Activated T-cell treated with anti-CD3 and anti-CD28 coated beads, Interleukin-2, amount 50 U/mL, for 72 hours (primary cell): ENCODE measurements at regions not wholly inside any gene's neighbourhood (a gene's known extent, or its start where the extent isn't known, plus 50 kb on each side); places are given as distances from the start of the nearest gene placed in this dataset.

ENCODE experiments used
- ATAC-seq, 2 donors: fragments of 150-1000 bp; cut with Tn5 transposase; replicated peaks in 1 of 2; 2 replicates each; pipeline ENCODE4 v1.10.0; 2021; ENCODE audit warnings: moderate library complexity in 2 of 2, mild to moderate bottlenecking in 1 of 2
- DNase-seq, 2 donors: peaks; one replicate each; pipeline ENCODE4 v3.0.0; 2021 to 2022; ENCODE audit warnings: mixed read lengths in 1 of 2
- H3K27ac Mint-ChIP-seq: one replicate; pipeline ENCODE4 v1.8.0; 2022; ENCODE audit warnings: mild to moderate bottlenecking, moderate library complexity, mixed read lengths
- H3K27me3 Mint-ChIP-seq: one replicate; pipeline ENCODE4 v1.8.0; 2022; ENCODE audit warnings: low read depth, mixed read lengths
- H3K36me3 Mint-ChIP-seq, 2 donors: one replicate each; pipeline ENCODE4 v1.8.0; 2022; ENCODE audit warnings: mixed read lengths in 2 of 2, mild to moderate bottlenecking in 1 of 2; ENCODE audit not compliant: insufficient read depth in 2 of 2
- H3K4me1 Mint-ChIP-seq: one replicate; pipeline ENCODE4 v1.8.0; 2022; ENCODE audit warnings: low read depth, mixed read lengths
- H3K4me3 Mint-ChIP-seq, 2 donors: one replicate each; pipeline ENCODE4 v1.8.0; 2022; ENCODE audit warnings: mild to moderate bottlenecking in 2 of 2, mixed read lengths in 2 of 2, moderate library complexity in 2 of 2
- H3K9me3 Mint-ChIP-seq, 2 donors: one replicate each; pipeline ENCODE4 v1.8.0; 2022; ENCODE audit warnings: mixed read lengths in 2 of 2

DNA sequence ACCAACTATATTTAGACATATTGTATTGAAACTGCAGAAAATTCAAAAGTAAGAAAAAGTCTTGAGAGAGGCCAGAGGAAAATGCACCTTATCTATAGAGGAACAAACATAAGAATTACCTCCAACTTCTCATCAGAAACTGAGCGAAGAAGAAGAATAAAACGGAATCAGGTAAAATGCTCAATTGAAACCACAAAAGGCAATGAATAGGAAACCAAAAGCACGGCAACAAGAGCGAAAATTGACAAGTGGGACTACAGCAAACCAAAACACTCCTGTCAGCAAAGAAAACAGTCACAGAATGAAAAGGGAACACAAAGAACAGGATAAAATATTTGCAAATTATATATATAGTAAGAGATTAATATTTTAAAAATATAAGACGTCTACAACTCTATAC, 61.9 kb upstream of the PARP11 start:
- ATAC-seq (no peak), DNase-seq (no peak)
- H3K27me3 Mint-ChIP-seq, result no peaks in the 10 kb centered on the region
- H3K27ac Mint-ChIP-seq, result peak overlapping the region; percentile 92
- no peaks in the 10 kb centered on the region for H3K36me3 Mint-ChIP-seq
- H3K9me3 Mint-ChIP-seq, result no peaks in the 10 kb centered on the region
- H3K4me1 Mint-ChIP-seq, result peaks cover 43% of the 10 kb centered on the region
- H3K4me3 Mint-ChIP-seq, result peak overlapping the region; percentile 57 to 85

DNA sequence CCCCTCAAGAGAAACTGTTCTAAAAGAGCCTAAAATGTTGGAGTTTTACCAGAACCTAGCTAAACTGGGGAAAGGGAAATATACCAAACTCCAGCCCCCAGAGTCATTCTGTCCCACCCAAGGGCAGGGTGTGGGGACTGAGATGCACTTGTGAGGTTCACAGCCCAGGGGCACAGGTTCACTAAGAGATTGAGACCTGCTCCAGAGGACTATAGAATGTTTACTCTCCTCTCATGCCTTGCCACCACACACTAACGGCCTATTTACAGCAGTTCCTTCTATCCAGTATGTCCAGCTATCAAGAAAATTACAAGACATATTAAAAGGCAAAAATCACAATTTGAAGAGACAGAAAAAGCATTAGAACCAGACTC, 60.6 kb upstream of the PARP11 start:
- H3K27ac Mint-ChIP-seq, result peak overlapping the region; percentile 88
- DNase-seq, result no peak
- no peaks in the 10 kb centered on the region for H3K9me3 Mint-ChIP-seq
- peaks cover 48% of the 10 kb centered on the region for H3K4me1 Mint-ChIP-seq
- H3K4me3 Mint-ChIP-seq, result peak overlapping the region; percentile 57 to 80
- no peaks in the 10 kb centered on the region for H3K36me3 Mint-ChIP-seq
- peak; percentile 43 to 56 for ATAC-seq
- no peaks in the 10 kb centered on the region for H3K27me3 Mint-ChIP-seq

DNA sequence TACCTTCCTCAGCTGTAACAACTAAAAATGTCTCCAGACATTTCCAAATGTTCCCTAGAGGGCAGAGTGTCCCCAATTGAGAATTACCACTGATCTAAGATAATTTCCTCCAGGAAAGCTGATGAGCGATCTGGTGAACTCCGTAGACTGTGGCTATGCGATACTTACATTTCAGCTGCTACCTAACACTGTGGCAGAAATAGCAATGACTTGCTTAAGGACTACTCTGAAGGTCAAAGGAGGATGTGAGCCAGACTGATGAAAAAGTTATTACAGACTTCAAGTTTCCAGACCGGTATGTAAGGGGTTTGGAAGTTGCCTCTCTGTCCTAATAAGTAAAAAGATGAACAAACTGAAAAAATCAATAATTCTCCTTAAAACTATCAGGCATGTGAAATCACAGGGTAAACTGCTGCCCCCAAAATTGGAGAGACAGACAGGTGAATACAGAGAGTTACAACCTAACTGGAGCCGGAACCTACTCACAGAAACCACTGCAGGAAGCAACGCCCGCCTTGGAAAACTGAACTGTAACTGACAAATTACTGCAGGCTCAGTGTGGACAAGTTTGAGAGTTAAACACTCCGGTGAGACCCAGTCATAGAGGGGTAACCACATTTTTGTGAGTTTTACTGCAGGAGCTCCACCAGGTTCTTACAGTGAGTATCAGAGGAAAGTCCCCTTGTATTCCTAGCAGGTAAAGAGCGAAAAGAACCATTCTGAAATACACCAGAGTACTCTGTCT, 60.0 kb upstream of the PARP11 start:
- Mint-ChIP-seq H3K36me3 (no peaks in the 10 kb centered on the region), H3K4me1 (peaks cover 53% of the 10 kb centered on the region), H3K27ac (peak overlapping the region; percentile 88), H3K4me3 (peak overlapping the region; percentile 57 to 80), H3K9me3 (no peaks in the 10 kb centered on the region), H3K27me3 (no peaks in the 10 kb centered on the region)
- DNase-seq, result peak in 1 of 2 donors; percentile 12
- ATAC-seq, result peak; percentile 77 to 89

DNA sequence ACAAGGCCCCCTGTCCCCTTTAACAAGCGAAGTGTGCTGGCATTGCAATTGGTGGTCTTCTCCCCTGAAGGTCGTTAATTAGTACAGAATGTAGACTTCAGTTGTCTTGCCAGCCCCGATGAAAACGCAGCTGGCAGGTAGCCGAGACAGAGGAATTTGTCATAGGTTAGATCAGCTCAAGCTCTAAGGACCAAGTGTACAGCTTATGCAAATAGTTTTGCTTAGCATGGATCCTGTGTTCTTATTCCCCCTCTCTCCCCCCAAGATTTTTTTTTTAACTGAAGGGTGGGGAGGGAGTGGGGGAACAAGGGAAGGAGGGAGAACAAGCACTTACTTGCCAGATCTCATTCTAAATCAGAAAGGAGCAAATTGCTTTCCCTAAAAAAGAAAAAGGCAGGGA, 58.6 kb upstream of the PARP11 start:
- no peak for ATAC-seq
- Mint-ChIP-seq H3K36me3 (no peaks in the 10 kb centered on the region), H3K4me1 (peaks cover 53% of the 10 kb centered on the region), H3K27me3 (no peaks in the 10 kb centered on the region), H3K27ac (no peak overlapping the region), H3K4me3 (no peak overlapping the region), H3K9me3 (no peaks in the 10 kb centered on the region)
- DNase-seq, result no peak

DNA sequence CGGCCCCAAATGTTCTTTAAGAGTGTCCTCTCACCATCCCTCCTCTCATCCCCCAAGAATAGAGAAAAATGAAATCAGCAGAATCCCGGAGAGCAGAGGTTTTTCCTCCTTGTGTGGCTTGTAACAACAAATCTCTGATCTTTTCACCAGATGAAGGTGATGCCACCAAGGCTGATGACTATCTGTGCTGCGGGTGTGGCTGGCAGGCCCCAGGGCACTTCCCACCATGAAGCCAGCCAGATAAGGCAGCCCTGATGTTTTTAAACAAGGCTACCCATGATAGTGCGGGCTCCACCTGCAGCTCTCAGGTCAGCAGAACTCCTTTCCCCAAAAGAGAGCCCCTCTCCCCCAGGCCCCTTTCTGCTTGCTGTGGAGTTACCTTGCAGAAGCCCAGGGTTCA, 58.0 kb upstream of the PARP11 start:
- no peaks in the 10 kb centered on the region for H3K9me3 Mint-ChIP-seq
- H3K4me1 Mint-ChIP-seq, result peaks cover 53% of the 10 kb centered on the region
- ATAC-seq, result peak; percentile 52 to 58
- H3K27me3 Mint-ChIP-seq, result no peaks in the 10 kb centered on the region
- no peaks in the 10 kb centered on the region for H3K36me3 Mint-ChIP-seq
- no peak overlapping the region for H3K27ac Mint-ChIP-seq
- no peak for DNase-seq
- H3K4me3 Mint-ChIP-seq, result no peak overlapping the region

DNA sequence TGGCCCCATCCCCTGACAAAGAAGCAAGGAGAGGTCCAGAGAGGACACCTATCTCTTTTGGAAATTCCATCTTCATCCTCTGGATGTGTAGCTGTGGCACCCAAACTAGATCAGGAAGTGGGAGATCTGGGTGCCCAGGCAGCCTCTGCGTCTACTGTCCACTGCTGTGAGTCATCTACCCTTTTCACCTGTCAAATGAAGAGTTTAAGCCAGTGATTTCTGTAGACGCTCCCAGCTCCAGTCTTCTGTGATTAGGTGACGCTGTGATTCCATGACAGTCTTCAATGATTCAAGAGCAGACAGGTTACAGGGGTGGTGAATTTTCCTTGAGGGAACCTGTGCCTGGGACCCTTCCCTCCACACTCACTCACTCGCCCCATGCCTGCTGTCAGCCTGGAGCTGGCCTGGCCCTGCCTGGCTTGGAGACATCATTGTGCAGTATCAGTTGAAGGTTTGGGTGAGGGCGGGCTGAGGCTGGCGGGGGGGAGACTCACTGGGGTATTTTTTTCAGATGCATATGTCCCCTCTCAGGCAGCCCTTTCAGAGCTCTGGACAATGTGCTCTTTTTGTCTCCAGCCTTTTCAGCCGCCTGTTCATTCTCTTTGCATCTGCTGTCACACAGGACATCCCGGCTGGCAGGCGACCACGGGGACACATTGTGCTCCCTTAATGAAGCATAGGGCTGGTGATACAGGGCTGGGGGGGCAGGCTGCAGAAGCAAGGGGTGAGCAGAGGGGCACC, 56.8 kb upstream of the PARP11 start:
- Mint-ChIP-seq H3K27ac (no peak overlapping the region), H3K4me1 (peaks cover 47% of the 10 kb centered on the region), H3K36me3 (no peaks in the 10 kb centered on the region), H3K4me3 (no peak overlapping the region), H3K27me3 (no peaks in the 10 kb centered on the region), H3K9me3 (no peaks in the 10 kb centered on the region)
- ATAC-seq (no peak), DNase-seq (no peak)

DNA sequence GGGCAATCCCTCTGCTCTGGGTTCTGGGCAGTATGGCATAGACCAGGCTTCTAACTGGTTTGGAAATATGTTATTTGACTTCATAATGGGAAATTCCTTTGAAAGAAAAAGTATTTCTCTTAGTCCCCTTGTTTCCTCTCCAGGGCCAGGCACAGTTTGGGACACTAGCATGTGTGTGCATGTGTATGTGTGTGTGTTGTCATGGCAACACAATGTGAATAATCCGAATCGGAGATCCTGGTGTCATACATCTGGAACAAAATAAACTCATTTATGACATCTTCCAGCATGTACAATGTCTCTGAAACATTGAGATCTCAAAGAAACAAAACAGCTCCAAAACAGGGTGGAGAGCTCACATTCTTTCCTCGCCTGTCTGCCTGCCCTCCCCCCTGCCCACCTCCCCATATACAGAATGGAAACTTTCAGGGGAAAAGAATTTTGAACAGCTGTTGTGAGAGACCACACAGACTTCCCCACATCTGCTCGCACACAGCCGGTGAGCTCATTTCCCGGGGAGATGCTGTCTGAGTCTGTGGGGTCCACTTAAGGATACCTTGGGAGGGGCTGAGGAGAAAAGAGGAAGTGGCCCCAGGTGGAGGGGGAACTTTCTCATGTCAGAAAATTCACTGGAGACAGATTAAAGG, 55.5 kb upstream of the PARP11 start:
- DNase-seq (no peak), ATAC-seq (no peak)
- no peak overlapping the region for H3K27ac Mint-ChIP-seq
- H3K36me3 Mint-ChIP-seq, result no peaks in the 10 kb centered on the region
- no peak overlapping the region for H3K4me3 Mint-ChIP-seq
- H3K9me3 Mint-ChIP-seq, result no peaks in the 10 kb centered on the region
- peaks cover 38% of the 10 kb centered on the region for H3K4me1 Mint-ChIP-seq
- H3K27me3 Mint-ChIP-seq, result no peaks in the 10 kb centered on the region

DNA sequence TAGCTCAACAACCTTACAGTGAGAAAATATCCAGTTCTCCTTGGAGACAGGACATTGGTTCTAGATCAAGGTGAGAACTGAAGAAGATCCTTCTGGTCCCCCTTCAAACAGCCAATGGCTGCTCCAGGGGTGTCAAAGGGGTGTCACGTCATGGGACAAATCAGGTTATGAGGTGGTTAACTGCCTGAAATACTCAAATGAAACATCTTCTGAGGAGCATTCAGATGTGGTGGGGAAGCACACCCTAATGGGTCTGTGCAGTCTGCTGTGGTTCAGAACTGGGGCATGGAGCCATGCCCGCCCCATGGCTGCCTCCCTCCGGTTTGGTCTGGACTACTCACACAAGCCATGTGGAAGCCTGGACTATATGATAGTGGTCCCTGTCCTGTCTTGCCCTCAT, 52.4 kb upstream of the PARP11 start:
- DNase-seq (no peak), ATAC-seq (no peak)
- Mint-ChIP-seq H3K9me3 (no peaks in the 10 kb centered on the region), H3K4me3 (no peak overlapping the region), H3K27ac (no peak overlapping the region), H3K36me3 (no peaks in the 10 kb centered on the region), H3K27me3 (no peaks in the 10 kb centered on the region), H3K4me1 (peaks cover 24% of the 10 kb centered on the region)

DNA sequence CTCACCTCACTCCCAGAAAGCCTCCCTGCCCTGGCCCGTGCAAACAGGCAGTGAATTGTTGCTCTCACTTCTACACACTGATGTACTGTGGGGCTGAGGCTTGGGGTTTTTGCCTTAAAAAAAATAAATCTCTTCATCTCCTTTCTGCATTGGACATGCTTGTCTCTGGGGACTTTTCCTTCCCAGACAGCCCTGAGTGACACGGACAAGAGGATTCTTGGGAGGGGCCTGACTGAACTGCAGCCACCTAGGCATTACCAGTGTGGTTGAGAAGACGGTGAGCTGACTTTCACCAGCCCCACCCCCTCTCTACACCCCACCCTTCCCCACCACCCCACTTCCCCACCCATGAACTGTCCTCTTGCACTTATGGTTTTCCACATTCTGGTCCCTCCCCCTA, 51.6 kb upstream of the PARP11 start:
- H3K4me1 Mint-ChIP-seq, result peaks cover 22% of the 10 kb centered on the region

DNA sequence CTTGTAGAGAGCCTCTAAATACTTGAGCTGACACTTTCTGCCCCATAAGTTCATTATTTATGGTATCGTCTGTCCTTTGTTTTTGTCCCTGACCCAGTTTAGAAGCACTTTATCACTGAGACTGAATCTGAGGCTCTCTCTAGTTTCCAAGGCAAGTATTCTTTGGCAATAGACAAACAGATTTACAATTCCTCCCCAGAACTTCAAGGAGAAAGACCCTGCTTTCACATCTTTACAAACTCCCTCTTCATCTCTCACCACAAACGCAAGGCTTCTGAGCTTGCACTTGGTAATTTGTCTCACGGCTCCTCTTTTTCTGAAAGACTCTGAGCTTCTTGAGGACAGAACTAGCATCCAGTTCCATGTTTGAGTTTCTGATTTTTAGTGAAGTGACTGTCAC, 49.8 kb upstream of the PARP11 start:
- Mint-ChIP-seq H3K9me3 (no peaks in the 10 kb centered on the region), H3K27ac (no peak overlapping the region), H3K4me1 (peaks cover 12% of the 10 kb centered on the region), H3K27me3 (no peaks in the 10 kb centered on the region), H3K36me3 (no peaks in the 10 kb centered on the region), H3K4me3 (no peak overlapping the region)
- DNase-seq, result no peak
- no peak for ATAC-seq

More for the DNA sequence above, 51.6 kb upstream of the PARP11 start:
- H3K27me3 Mint-ChIP-seq, result no peaks in the 10 kb centered on the region
- no peaks in the 10 kb centered on the region for H3K9me3 Mint-ChIP-seq
- ATAC-seq, result no peak
- DNase-seq, result no peak
- no peaks in the 10 kb centered on the region for H3K36me3 Mint-ChIP-seq
- no peak overlapping the region for H3K27ac Mint-ChIP-seq
- no peak overlapping the region for H3K4me3 Mint-ChIP-seq
